DMS153 (cell line): ENCODE measurements at regions not wholly inside any gene's neighbourhood (a gene's known extent, or its start where the extent isn't known, plus 50 kb on each side); places are given as distances from the start of the nearest gene placed in this dataset.
A peak's percentile ranks its signal among the peaks of the same experiment; 100 is the strongest.
"Not testable (repeated sequence)": the region's sequence is repeated elsewhere in the genome, so short reads cannot be mapped to it uniquely, and the experiment has no call there.

Experiments
- DNase-seq: peaks from one replicate; lab custom pipeline; 2025; lab: John Stamatoyannopoulos, UW

DNA sequence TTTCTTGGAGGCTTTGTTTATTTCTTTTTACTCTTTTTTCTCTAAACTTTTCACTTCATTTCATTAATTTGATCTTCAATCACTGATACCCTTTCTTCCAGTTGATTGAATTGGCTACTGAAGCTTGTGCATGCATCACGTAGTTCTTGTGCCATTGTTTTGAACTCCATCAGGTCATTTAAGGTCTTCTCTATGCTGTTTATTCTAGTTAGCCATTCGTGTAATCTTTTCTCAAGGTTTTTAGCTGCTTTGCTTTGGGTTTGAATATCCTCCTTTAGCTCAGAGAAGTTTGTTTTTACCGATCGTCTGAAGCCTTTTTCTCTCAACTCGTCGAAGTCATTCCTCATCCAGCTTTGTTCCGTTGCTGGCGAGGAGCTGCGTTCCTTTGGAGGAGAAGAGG is 189.9 kb downstream of the TTC6 start:
- not testable (repeated sequence) for DNase-seq

DNA sequence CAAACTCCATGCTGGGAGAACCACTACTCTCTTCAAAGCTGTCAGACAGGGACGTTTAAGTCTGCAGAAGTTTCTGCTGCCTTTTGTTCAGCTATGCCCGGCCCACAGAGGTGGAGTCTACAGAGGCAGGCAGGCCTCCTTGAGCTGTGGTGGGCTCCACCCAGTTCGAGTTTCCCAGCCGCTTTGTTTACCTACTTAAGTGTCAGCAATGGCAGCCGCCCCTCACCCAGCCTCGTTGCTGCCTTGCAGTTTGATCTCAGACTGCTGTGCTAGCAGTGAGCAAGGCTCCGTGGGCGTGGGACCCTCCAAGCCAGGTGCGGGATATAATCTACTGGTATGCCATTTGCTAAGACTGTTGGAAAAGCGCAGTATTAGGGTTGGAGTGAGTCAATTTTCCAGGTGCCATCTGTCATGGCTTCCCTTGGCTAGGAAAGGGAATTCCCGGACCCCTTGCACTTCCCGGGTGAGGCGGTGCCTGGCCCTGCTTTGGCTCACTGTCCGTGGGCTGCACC is 190.7 kb downstream of the TTC6 start:
- DNase-seq, result not testable (repeated sequence)

DNA sequence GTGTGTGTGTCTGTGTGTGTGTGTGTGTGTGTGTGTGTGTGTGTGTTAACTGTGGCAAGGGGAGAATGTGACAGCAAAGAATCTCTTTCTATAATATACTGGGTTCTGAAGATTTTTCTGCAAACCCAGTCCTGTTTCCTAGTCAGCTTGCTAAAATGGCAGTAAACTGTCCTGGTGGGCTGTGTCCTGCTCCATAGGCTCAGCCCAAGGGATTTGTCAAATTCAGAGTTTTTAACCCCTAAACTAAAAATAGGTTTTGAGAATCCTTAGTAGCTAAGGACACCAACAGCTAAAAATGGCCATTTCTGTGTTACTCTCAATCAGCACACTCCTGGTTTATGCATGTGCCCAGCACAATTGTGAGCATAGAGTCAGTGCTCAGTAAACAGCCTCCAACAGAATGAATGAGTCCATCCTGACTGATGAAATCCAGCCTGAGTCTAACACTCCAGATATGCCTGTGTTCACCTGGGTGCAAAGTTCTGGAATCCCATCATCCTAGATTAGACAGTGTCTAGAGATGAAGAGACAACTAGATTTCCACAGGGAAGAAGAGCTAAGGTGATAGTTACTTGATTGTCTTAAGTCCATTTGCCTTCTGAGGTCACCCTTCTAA is 192.6 kb downstream of the TTC6 start:
- DNase-seq, result no peak

DNA sequence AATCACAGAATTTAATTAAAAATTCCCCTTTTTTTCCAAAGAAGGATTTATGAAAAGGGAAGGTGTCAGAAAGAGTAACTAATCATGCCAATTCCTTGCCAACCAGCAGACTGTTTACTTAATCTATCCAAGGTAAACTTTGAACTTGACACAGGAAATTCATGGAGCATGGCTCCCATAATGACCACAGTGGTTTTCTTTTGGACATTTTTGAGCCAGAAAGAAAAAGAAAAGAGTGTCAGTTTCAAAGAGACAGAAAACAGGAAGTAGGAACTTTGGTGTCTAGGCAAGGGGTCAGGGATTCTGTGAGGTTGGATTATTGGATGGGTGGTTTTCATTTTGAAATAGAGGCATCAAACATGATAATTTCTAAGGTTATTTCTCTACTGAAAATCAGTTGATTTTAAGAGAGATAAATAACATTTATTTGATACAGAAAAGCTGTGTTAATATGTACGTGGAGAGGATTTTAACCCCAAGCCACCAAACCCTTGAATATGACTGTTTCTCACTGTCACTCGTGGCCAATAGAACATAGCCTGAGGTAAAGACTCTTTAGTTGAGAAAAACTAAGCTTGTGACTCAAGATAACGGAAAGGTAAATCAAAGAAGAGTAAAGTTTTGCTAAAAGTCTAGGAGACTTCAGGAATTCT is 196.1 kb downstream of the TTC6 start:
- no peak for DNase-seq

DNA sequence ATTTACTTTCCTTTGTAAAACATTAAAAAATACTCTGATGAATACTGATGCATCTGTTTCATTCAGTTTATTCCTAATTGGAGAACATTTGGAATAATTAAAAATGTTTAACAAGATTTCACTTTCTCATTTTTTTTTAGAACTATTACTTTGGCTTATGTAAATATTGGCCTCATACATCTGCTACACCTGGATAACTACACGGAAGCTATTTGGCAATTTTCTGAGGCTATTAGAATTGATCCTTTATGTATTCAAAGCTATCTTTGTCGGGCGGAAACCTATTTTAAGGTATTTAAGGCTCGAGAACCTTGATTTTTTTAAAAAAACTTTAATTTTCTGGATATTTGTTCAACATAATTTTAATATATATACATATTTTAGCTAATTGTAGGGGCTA is 196.7 kb downstream of the TTC6 start:
- DNase-seq, result no peak

DNA sequence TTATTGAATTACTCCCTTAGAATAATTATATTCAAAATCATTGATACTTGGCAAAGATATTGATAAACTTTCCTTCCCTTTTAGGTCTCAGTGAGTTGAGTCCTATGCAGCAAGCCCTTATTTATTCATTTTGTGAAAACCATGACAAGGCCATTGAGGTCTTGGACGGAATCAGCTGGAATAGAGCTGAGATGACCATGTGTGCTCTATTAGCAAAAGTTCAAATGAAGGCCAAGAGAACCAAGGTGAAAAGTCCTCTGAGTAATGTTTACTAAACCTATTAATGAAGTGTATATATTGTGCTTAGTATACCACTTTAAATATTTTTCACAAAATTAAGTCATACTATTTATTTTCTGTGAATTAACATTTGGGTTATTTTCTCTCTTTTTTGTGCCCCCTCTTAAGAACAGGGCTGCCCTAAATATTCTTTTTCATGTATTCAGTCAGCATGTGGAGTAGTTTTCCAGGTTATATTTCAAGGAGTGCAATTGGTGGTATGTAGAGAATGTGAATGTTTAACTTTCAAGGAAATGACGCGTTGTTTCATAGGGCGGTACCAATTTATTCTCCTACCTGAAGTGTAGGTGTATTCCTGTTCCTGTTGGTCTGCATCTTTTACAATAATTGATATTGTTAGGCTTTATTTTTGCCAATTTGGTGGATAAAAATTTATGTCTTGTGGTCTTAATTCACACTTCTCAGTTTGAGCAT is 201.4 kb downstream of the TTC6 start:
- no peak for DNase-seq

DNA sequence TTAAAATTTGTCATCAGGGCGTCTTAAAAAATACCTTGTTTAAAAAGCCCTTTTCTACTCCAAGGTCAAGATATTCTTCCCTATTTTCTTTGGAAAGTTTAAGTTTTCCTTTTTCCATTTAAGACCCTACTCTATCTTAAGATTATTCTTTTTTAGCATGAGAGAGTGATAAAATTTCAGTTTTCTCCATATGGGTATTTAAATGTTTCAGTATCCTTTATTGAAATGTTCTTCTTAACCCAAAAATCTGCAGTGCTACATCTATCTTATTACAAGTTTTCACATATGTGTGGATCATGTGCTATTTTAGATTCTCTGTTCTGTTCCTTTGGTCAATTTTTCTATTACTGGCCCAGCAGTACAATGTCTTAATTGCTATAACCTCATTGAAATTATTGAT is 202.2 kb downstream of the TTC6 start:
- DNase-seq, result no peak

DNA sequence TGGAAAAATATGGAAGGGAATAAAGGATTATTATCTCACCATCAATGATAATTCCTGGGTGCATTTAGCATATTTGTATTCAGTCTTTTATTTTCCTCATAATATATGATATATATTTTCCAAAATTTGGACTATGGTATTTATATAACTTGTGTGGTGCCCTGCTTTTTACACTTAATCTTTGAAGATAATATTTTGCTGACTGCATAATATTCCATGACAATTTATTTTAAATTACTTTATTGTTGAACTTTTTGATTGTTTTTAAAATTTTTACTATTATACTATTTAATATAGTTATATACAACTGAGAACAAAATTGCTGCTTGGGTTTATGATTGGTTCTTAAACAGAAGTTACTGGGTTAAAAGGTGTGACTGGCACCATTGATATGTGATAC is 212.3 kb downstream of the TTC6 start:
- DNase-seq, result no peak

DNA sequence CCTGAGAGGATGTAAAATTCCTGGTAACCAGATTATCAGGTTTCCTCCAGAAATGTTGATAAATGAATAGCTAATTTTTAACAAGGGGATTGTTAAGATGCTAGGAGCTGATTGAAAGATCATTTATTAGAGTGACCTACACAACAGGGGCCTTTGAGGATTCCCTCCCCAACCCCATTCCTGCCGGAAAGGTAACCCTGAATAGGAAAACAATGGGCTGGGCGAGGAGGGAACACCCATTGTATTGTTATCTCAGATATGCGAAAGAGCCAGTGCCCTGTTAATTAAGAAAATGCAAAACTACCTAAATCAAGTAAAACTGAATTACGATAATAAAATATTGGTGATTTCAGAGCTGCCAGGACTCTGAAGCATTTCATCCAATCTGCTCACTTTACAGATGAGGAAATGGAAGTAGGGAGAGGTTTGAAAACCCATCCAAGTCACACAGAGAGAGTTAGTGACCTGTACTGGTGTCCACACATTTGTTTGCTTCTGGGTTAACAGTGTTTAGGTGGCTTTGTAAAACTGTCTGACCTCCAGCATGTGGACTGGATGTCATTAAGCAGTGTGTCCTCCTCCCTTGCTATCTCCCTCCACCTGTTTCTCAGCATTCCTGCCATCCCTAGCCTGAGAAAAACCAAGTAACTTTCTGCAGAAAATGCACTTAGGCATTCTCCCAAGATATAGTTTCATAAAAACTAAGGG is 214.8 kb downstream of the TTC6 start:
- no peak for DNase-seq

DNA sequence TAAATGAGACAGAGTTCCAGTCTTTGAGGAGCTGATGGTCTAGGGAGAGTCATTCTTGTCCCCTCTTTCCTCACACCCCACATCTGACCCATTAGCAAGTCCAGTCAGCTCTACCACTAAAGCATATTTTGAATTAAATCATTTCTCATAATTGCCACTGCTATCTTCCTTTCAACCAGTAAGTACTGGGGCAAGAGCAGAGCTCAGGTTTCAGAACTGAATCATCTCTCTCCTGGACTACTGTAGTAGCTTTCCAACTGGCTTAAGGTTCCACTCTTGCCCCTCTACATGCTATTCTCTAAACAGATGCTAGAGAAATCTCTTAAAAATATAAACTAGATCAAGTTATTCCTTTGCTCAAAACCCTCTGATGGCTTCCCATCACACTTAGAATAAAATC is 218.3 kb downstream of the TTC6 start:
- no peak for DNase-seq

DNA sequence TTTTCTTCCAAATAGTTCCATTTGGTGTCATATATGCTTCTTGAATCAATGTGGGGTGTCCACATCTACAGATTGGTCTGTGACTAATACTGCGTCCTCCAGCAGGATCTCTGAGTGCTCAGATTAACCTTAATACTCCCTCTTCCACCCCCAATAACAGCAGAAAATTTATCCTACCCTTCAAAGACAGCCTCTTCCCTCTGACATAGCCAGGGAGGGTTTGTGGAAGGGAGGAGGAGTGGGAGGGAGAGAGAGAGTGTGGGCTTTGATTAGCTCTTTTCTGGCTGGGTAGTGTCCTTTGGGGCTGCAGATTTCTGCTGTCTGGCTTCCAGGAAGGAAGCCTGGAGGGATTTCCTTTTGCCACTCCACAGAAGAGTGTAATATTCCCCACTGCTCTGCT is 220.7 kb downstream of the TTC6 start:
- DNase-seq, result no peak

DNA sequence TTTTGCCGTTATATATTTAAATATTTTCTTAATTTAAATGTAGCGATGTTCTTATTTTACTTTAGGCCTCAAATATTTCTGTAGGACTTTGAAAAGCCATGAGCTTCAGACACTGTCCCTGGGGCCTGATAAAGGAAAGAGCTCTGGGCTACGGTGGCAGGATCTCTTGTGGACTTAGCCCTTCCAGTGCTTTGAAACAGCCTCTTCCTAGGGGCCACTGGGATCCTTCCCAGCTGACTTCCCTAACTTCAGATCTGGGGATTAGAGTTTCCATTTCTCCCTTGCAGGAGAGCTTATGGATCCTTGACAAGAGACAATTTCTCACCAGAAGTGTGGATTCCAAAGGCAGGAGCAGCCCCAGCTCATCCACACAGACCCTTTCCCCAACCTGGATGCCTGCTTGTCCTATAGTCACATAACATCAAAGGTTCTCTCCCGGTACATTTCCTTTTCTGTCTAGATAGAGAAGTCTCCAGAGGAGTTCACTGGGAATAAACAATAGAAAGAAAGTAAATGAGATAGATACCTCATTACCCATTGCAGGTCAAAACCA is 221.4 kb downstream of the TTC6 start:
- no peak for DNase-seq

DNA sequence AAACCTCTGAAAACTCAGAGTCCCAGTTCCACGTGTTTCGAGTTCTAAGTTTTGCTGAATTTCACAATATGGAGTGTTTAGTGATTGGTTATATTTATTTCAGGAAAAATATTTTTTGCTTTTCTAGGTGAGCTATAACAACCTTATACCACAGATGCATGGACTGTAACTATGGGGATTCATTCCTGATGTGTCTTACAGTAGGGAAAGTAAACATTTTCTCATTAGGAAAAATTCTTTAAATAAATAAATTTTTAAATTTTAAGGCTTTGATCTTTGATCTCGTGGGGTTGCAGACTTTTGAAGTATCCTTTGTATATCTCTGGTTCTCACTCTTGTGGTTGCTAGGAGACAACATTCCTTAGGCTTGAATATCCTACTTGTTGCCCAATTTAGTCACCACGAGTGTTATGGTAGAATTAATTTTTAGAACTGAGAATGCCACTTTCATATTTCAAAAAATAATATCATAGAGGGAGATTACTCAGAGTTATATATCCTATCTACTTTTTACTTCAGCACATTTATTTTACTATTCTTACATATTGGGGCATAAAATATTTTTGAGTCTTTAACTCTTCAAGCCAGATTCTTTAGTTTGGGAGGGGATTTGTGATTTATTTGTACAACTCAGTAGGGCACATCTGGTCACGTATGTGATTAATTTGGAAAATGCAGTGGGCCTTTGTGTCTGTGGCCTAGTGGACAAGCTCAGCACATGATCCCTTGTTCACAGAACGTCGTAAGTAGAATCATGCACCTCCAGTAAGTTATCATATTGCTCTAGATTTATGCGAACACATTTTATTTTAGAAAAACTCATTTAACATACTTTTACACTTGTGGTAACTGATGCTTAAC is 224.0 kb downstream of the TTC6 start:
- no peak for DNase-seq

DNA sequence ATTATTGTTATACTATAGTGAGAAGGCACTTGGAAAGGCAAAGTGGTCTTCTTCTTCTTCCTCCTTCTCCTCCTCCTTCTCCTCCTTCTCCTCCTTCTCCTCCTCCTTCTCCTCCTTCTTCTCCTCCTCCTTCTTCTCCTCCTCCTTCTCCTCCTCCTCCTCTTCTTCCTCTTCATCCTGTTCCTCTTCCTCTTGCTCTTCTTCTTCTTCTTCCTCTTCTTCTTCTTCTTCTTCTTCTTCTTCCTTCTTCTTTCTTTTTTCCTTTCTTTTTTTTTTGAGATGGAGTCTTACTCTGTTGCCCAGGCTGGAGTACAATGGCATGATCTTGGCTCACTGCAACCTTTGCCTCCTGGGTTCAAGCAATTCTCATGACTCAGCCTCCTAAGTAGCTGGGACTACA is 225.4 kb downstream of the TTC6 start:
- DNase-seq, result not testable (repeated sequence)

DNA sequence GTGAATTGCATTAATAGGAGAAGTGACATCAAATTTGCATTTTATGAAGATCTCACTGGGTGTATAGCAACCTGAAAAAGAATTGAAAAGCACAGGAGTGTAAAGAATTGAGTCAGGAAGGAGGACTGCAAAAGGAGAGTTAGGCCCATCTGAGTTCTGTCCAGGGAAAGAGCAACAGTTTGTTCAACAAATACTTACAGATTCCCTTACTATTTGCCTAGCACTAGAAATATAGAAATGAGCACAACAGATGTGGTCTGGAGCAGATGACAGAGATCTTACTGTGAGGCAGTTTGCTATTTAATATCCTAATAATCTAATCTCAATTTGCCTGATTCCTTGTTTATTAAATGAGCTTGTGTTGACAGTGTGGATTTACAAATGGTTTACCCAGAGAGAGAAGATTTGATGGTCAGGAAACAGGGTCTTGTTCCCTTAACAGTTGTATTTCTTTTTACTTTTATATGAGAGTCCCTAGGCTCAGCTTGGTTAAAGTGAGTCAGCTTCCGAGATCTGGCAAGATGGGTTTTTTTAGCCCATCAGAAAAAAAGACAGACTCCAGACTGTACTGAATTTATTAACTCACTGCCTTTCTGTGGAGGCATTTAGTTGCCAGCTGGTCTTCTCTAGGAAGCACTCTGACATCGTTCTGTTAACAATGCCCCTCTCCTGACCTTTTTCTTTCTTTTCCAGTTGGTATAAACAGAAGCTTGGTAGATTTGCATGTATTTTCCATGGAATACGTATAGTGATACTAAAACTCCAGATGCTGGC is 229.7 kb downstream of the TTC6 start:
- DNase-seq, result no peak

DNA sequence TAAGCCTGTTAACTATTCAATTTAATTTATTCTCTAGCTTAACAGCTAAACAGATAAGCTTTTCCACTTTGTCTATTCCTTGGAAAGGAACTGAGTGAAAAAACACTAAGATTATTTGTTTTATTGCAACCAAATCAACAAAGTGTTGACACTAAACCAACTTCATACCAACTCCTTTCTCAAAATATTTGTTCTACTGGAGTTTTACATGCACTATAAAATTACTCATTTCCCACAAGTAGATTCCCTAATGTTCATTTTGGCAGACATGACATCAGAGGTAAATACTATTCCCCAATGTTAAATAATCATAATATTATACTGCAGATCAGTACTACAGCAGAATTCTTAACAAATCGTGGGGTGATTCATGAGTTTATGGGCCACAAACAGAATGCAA is 231.4 kb downstream of the TTC6 start:
- no peak for DNase-seq

DNA sequence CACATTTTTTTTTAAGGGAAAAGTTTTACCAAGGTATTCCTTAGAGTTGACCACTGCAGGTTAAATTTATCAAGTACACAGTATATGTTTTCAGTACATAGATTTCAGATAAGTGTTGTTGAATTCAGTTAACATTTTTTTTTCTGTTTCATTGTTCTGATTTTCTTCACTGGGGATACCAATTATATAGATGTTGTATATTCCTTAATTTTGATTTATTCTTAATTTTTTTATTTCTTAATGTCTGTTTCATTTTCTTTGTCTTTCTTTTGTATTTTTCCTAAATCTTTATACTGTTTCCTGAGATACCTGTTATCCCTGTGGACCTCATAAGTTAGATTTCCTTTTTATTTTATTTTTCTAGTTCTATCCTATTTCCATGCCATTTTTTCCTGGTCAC is 234.8 kb downstream of the TTC6 start:
- no peak for DNase-seq

DNA sequence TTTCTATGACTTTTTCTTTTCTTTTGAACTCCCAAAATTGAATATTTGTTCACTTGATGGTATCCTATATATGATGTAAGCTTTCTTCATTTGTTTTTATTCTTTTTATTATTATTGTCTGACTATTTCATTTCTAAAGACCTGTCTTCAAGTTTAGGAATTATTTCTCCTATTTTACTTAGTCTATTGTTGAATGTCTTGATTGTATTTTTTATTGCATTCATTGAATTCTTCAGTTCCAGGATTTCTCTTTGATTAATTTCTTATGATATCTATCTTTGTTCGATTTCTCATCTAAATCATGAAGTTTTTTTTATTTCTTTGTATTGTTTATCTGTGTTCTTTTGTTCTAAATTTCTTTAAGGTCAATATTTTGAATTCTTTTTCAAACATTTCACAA is 238.8 kb downstream of the TTC6 start:
- DNase-seq, result no peak

DNA sequence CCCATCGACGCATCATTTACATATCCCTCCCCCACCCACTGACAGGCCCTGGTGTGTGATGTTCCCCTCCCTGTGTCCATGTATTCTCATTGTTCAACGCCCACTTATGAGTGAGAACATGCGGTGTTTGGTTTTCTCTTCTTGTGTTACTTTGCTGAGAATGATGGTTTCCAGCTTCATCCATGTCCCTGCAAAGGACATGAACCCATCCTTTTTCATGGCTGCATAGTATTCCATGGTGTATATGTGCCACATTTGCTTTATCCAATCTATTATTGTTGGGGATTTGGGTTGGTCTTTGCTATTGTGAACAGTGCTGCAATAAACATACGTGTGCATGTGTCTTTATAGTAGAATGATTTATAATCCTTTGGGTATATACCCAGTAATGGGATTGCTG is 243.3 kb downstream of the TTC6 start:
- DNase-seq, result not testable (repeated sequence)

DNA sequence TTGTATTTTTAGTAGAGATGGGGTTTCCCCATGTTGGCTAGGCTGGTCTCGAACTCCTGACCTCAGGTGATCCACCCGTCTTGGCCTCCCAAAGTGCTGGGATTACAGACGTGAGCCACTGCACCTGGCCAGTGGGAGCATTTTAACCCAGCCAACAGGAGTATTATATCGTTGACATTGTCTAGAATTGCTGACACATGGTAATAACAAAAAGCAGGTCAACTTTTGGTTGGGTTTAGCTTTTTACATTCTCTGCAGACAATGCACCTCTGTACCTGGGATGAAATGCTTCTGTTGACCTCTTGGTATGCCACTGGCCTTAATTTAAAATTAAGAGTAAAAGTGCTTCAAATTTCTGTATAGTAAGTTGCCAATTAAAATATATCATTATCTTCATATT is 245.6 kb downstream of the TTC6 start:
- not testable (repeated sequence) for DNase-seq

DNA sequence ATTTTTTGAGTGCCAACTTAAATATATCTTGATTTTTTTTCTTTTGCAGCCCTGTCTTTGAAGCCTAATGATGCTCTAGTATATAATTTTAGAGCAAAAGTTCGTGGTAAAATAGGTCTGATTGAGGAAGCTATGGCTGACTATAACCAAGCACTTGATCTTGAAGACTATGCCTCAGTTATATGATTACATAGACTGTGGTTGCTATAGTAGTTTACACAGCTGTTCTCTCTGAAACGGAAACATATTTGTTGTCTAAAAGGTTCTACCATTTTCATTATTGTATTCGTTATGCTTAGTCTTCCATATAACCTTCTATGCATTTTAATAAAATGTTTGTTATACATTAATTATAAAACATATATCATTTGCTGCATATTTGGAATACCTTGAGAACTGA is 246.7 kb downstream of the TTC6 start:
- peak; percentile 38 for DNase-seq
